ENCODE measurements at regions not wholly inside any gene's neighbourhood (a gene's known extent, or its start where the extent isn't known, plus 50 kb on each side); places are given as distances from the start of the nearest gene placed in this dataset.

- Histone ChIP-seq H3K9me3 (ENCODE audit: low read depth, low read length) (no peaks in the 10 kb centered on the region), H3K79me2 (ENCODE audit: insufficient read depth, low read length) (no peaks in the 10 kb centered on the region), H4K20me1 (ENCODE audit: insufficient read depth, low read length) (no peaks in the 10 kb centered on the region), H3K4me2 (ENCODE audit: insufficient read depth, low read length) (no peak overlapping the region), H3K27ac (ENCODE audit: low read depth, low read length) (no peak overlapping the region), H3K27me3 (ENCODE audit: insufficient read depth, low read length) (no peaks in the 10 kb centered on the region), H3K36me3 (ENCODE audit: insufficient read depth, low read length) (no peaks in the 10 kb centered on the region), H3K4me1 (ENCODE audit: insufficient read depth, low read length) (no peaks in the 10 kb centered on the region), H3K4me3 (ENCODE audit: insufficient read depth, low read length) (no peak overlapping the region), H2AFZ (ENCODE audit: low read length) (no peak overlapping the region)
- no peak for TF ChIP-seq CTCF (IDR thresholded peaks at IDR 0.05; ENCODE audit: extremely low read depth, low read depth, low read length)
- DNase-seq (ENCODE audit: insufficient read length, low spot score, missing footprints): no peak
Observed at GRCh38 chr11:98207086-98207485, 813.7 kb upstream of the CNTN5 start.

- H4K20me1 ChIP-seq (ENCODE audit: insufficient read depth, low read length): no peaks in the 10 kb centered on the region
- no peaks in the 10 kb centered on the region for H3K79me2 ChIP-seq (ENCODE audit: insufficient read depth, low read length)
- H3K27me3 ChIP-seq (ENCODE audit: insufficient read depth, low read length): no peaks in the 10 kb centered on the region
- TF ChIP-seq CTCF (IDR thresholded peaks at IDR 0.05; ENCODE audit: extremely low read depth, low read depth, low read length): no peak
- H3K4me2 ChIP-seq (ENCODE audit: insufficient read depth, low read length): no peak overlapping the region
- DNase-seq (ENCODE audit: insufficient read length, low spot score, missing footprints): no peak
- no peak overlapping the region for H2AFZ ChIP-seq (ENCODE audit: low read length)
- no peak overlapping the region for H3K27ac ChIP-seq (ENCODE audit: low read depth, low read length)
- H3K36me3 ChIP-seq (ENCODE audit: insufficient read depth, low read length): no peaks in the 10 kb centered on the region
- no peak overlapping the region for H3K4me3 ChIP-seq (ENCODE audit: insufficient read depth, low read length)
- H3K9me3 ChIP-seq (ENCODE audit: low read depth, low read length): no peaks in the 10 kb centered on the region
- H3K4me1 ChIP-seq (ENCODE audit: insufficient read depth, low read length): no peaks in the 10 kb centered on the region
Observed at GRCh38 chr11:98227278-98227677, 793.5 kb upstream of the CNTN5 start.

- TF ChIP-seq CTCF (IDR thresholded peaks at IDR 0.05; ENCODE audit: extremely low read depth, low read depth, low read length): no peak
- no peaks in the 10 kb centered on the region for H3K36me3 ChIP-seq (ENCODE audit: insufficient read depth, low read length)
- H3K4me3 ChIP-seq (ENCODE audit: insufficient read depth, low read length): no peak overlapping the region
- no peaks in the 10 kb centered on the region for H3K27me3 ChIP-seq (ENCODE audit: insufficient read depth, low read length)
- no peak overlapping the region for H3K27ac ChIP-seq (ENCODE audit: low read depth, low read length)
- H3K4me1 ChIP-seq (ENCODE audit: insufficient read depth, low read length): no peaks in the 10 kb centered on the region
- H4K20me1 ChIP-seq (ENCODE audit: insufficient read depth, low read length): no peaks in the 10 kb centered on the region
- no peaks in the 10 kb centered on the region for H3K79me2 ChIP-seq (ENCODE audit: insufficient read depth, low read length)
- no peaks in the 10 kb centered on the region for H3K9me3 ChIP-seq (ENCODE audit: low read depth, low read length)
- no peak overlapping the region for H2AFZ ChIP-seq (ENCODE audit: low read length)
- H3K4me2 ChIP-seq (ENCODE audit: insufficient read depth, low read length): no peak overlapping the region
- DNase-seq (ENCODE audit: insufficient read length, low spot score, missing footprints): no peak
Observed at GRCh38 chr11:98230678-98231077, 790.1 kb upstream of the CNTN5 start.

- no peaks in the 10 kb centered on the region for H3K36me3 ChIP-seq (ENCODE audit: insufficient read depth, low read length)
- no peaks in the 10 kb centered on the region for H3K79me2 ChIP-seq (ENCODE audit: insufficient read depth, low read length)
- no peak overlapping the region for H3K4me2 ChIP-seq (ENCODE audit: insufficient read depth, low read length)
- H3K27me3 ChIP-seq (ENCODE audit: insufficient read depth, low read length): no peaks in the 10 kb centered on the region
- no peak overlapping the region for H3K4me3 ChIP-seq (ENCODE audit: insufficient read depth, low read length)
- no peak overlapping the region for H3K27ac ChIP-seq (ENCODE audit: low read depth, low read length)
- no peak overlapping the region for H2AFZ ChIP-seq (ENCODE audit: low read length)
- TF ChIP-seq CTCF (IDR thresholded peaks at IDR 0.05; ENCODE audit: extremely low read depth, low read depth, low read length): no peak
- H3K9me3 ChIP-seq (ENCODE audit: low read depth, low read length): no peaks in the 10 kb centered on the region
- no peaks in the 10 kb centered on the region for H4K20me1 ChIP-seq (ENCODE audit: insufficient read depth, low read length)
- H3K4me1 ChIP-seq (ENCODE audit: insufficient read depth, low read length): no peaks in the 10 kb centered on the region
- no peak for DNase-seq (ENCODE audit: insufficient read length, low spot score, missing footprints)
Observed at GRCh38 chr11:98234698-98235097, 786.1 kb upstream of the CNTN5 start.

Measured in osteoblast (primary cell).